ENCODE measurements at regions not wholly inside any gene's neighbourhood (a gene's known extent, or its start where the extent isn't known, plus 50 kb on each side); places are given as distances from the start of the nearest gene placed in this dataset.

DNA sequence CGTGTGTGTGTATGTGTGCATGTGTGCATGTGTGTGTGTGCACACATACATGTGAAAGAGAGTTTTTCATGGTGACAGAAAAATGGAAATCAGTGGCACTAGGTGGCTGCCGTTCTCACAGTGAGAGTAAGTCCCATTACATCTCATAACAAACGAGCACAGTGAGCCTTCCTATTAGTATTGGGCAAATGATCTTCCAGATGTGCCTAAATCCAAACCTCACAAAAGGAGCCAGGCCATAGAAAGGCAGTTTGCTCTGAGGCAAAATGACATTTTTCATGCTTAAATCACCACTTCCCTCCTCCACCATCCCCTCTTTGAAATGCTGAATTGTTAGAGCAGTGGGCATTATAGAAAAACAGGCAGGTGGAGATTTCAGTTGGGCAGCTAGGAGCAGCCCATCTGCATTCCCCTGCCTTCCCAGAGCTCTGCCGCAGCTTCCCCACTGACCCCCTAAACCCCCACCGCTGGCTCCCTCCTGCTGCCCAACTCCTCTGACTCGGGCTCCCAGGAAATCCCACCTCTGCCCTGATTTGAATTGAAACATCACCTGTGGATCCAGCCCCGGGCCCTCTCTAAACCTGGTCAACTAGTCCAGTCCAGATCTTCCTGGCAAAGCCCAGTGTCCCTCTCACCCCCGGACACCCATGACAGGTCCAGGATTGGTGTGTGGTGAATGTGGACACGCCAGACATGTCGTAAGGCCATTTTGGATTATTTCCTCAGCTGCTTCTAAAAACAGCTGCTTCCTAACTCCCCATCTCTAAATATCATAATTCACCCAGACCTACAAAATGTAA is 190.5 kb downstream of the SEC16B start:
- TF ChIP-seq, protein P1, sequence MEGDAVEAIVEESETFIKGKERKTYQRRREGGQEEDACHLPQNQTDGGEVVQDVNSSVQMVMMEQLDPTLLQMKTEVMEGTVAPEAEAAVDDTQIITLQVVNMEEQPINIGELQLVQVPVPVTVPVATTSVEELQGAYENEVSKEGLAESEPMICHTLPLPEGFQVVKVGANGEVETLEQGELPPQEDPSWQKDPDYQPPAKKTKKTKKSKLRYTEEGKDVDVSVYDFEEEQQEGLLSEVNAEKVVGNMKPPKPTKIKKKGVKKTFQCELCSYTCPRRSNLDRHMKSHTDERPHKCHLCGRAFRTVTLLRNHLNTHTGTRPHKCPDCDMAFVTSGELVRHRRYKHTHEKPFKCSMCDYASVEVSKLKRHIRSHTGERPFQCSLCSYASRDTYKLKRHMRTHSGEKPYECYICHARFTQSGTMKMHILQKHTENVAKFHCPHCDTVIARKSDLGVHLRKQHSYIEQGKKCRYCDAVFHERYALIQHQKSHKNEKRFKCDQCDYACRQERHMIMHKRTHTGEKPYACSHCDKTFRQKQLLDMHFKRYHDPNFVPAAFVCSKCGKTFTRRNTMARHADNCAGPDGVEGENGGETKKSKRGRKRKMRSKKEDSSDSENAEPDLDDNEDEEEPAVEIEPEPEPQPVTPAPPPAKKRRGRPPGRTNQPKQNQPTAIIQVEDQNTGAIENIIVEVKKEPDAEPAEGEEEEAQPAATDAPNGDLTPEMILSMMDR (IDR thresholded peaks at IDR 0.05; ENCODE audit: control extremely low read depth, extremely low read depth, low read depth, missing control alignments): no peak
- ChIA-PET POLR2A (no interaction called here), CTCF (interaction anchor here (1.1 to 2.1 kb wide), 4 partner anchors 9 to 881 kb away, joined by 3 to 4 read pairs (median 3); no protein-coding TSS in a partner anchor)
- no peak for DNase-seq (ENCODE audit: extremely low spot score)

- POLR2A ChIA-PET: no interaction called here
- TF ChIP-seq, protein P1 (IDR thresholded peaks at IDR 0.05; ENCODE audit: control extremely low read depth, extremely low read depth, low read depth, missing control alignments): no peak
- no peak for DNase-seq (ENCODE audit: extremely low spot score)
- CTCF ChIA-PET: no interaction called here
Measured at GRCh38 chr1:177775924-177776323, 193.9 kb downstream of the SEC16B start.

GRCh38 chr1:177772386-177772960 is 197.4 kb downstream of the SEC16B start:
- TF ChIP-seq, protein P1 (IDR thresholded peaks at IDR 0.05; ENCODE audit: control extremely low read depth, extremely low read depth, low read depth, missing control alignments): no peak
- no peak for DNase-seq (ENCODE audit: extremely low spot score)
- CTCF ChIA-PET: no interaction called here
- POLR2A ChIA-PET: no interaction called here

DNA sequence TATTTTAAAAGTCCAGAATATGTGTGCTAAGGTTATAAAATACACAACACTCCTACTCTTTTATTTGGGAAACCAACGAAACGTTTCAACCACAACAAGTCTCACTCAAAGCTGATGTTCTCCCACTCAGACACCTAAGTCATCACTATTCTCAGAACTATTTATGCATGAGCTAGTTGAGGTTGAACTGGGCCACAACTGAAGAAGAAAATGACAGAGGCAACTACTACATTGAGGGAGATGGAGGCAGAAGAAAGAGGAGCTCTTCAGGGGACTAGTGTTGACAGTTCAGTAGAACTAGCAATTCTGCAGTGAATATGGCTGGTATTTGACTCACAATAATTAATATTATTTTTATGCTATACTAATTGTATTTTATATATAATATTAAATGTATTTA is 198.2 kb downstream of the SEC16B start:
- POLR2A ChIA-PET: no interaction called here
- CTCF ChIA-PET: no interaction called here
- no peak for DNase-seq (ENCODE audit: extremely low spot score)
- TF ChIP-seq, protein P1 (IDR thresholded peaks at IDR 0.05; ENCODE audit: control extremely low read depth, extremely low read depth, low read depth, missing control alignments): no peak

DNA sequence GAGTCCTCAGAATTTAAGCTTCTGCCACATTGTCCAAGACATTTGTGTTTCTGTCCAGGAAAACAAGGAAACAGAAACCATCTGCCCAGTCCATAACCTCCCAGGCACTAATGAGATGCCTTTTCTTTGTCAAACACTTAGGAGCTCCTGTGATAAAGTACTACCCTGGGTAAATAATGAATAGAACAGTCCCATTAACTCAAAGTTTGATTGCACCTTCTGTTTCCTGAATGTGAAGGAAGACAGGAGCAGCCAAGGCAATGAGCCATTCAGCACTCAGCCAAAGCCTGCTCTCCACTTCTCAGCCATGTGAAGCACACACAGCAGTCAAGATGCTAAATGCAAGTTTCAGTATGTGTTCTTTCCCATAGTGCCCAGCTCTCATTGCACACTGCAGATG is 199.8 kb downstream of the SEC16B start:
- TF ChIP-seq, protein P1 (IDR thresholded peaks at IDR 0.05; ENCODE audit: control extremely low read depth, extremely low read depth, low read depth, missing control alignments): no peak
- POLR2A ChIA-PET: no interaction called here
- DNase-seq (ENCODE audit: extremely low spot score): no peak
- CTCF ChIA-PET: interaction anchor here (1.4 kb wide), 1 partner anchor 17 kb away, joined by 4 read pairs; no protein-coding TSS in a partner anchor

- CTCF ChIA-PET: no interaction called here
- TF ChIP-seq, protein P1 (IDR thresholded peaks at IDR 0.05; ENCODE audit: control extremely low read depth, extremely low read depth, low read depth, missing control alignments): no peak
- POLR2A ChIA-PET: no interaction called here
- no peak for DNase-seq (ENCODE audit: extremely low spot score)
Measured at GRCh38 chr1:177755851-177756560, 213.9 kb downstream of the SEC16B start.
